T47D (cell line): ENCODE measurements at regions not wholly inside any gene's neighbourhood (a gene's known extent, or its start where the extent isn't known, plus 50 kb on each side); places are given as distances from the start of the nearest gene placed in this dataset.
A peak's percentile ranks its signal among the peaks of the same experiment; 100 is the strongest.
"Not testable (repeated sequence)": the region's sequence is repeated elsewhere in the genome, so short reads cannot be mapped to it uniquely, and the experiment has no call there.

Source experiments
- DNase-seq, 2 experiments: peaks; one replicate each; pipeline versions ENCODE4 v3.0.0 to v3.0.0-alpha.2; 2011 to 2012; ENCODE audit warnings: low read depth in 1 of 2, low spot score in 1 of 2
- JUND ChIP-seq: IDR thresholded peaks from 2 replicates; pipeline ENCODE4 v1.6.1; 2012; ENCODE audit warnings: low read depth
- in situ Hi-C: cut with HindIII; loops from 2 replicates; pipeline ENCODE4 v1.10.0; 2016; ENCODE audit warnings: low sequenced_read_pairs, low pct_unique_long_range_greater_than_20kb

GRCh38 chr12:129959889-129960288 lies 56.1 kb upstream of the TMEM132D start:
- TF ChIP-seq JUND, result no peak
- no peak for DNase-seq
- in situ Hi-C loops, result no loop called here

- no peak for TF ChIP-seq JUND
- in situ Hi-C loops, result no loop called here
- no peak for DNase-seq
These were observed 57.3 kb upstream of the TMEM132D start for GRCh38 chr12:129961091-129961490.

- DNase-seq, result no peak
- in situ Hi-C loops, result no loop called here
- TF ChIP-seq JUND, result no peak
These were observed 58.0 kb upstream of the TMEM132D start for GRCh38 chr12:129961856-129962255.

GRCh38 chr12:129964300-129964699 lies 60.5 kb upstream of the TMEM132D start:
- DNase-seq, result no peak
- TF ChIP-seq JUND, result no peak
- in situ Hi-C loops, result no loop called here

GRCh38 chr12:129964826-129965457 lies 61.1 kb upstream of the TMEM132D start:
- DNase-seq, result peak in 1 of 2 experiments; percentile 9
- TF ChIP-seq JUND, result no peak
- in situ Hi-C loops, result no loop called here

- no peak for TF ChIP-seq JUND
- DNase-seq, result no peak
- in situ Hi-C loops, result no loop called here
These were observed 62.5 kb upstream of the TMEM132D start for GRCh38 chr12:129966146-129966995.

GRCh38 chr12:129971721-129972120 lies 67.9 kb upstream of the TMEM132D start:
- in situ Hi-C loops, result no loop called here
- no peak for DNase-seq
- TF ChIP-seq JUND, result no peak

GRCh38 chr12:129973236-129973961 lies 69.6 kb upstream of the TMEM132D start:
- DNase-seq, result no peak
- in situ Hi-C loops, result no loop called here
- TF ChIP-seq JUND, result no peak

- no peak for TF ChIP-seq JUND
- in situ Hi-C loops, result no loop called here
- DNase-seq, result no peak
These were observed 80.3 kb upstream of the TMEM132D start for GRCh38 chr12:129984106-129984505.

- TF ChIP-seq JUND, result no peak
- no peak for DNase-seq
- in situ Hi-C loops, result no loop called here
These were observed 84.0 kb upstream of the TMEM132D start for GRCh38 chr12:129987841-129988240.

GRCh38 chr12:129994634-129995033 lies 90.8 kb upstream of the TMEM132D start:
- in situ Hi-C loops, result no loop called here
- no peak for DNase-seq

GRCh38 chr12:129997239-129997638 lies 93.4 kb upstream of the TMEM132D start:
- in situ Hi-C loops, result no loop called here
- no peak for DNase-seq
- no peak for TF ChIP-seq JUND

More at GRCh38 chr12:129994634-129995033, 90.8 kb upstream of the TMEM132D start:
- TF ChIP-seq JUND, result no peak

- DNase-seq, in situ Hi-C loops: not testable (repeated sequence)
These were observed 100.6 kb upstream of the TMEM132D start for GRCh38 chr12:130004310-130004877.
